ENCODE measurements at regions not wholly inside any gene's neighbourhood (a gene's known extent, or its start where the extent isn't known, plus 50 kb on each side); places are given as distances from the start of the nearest gene placed in this dataset.

DNA sequence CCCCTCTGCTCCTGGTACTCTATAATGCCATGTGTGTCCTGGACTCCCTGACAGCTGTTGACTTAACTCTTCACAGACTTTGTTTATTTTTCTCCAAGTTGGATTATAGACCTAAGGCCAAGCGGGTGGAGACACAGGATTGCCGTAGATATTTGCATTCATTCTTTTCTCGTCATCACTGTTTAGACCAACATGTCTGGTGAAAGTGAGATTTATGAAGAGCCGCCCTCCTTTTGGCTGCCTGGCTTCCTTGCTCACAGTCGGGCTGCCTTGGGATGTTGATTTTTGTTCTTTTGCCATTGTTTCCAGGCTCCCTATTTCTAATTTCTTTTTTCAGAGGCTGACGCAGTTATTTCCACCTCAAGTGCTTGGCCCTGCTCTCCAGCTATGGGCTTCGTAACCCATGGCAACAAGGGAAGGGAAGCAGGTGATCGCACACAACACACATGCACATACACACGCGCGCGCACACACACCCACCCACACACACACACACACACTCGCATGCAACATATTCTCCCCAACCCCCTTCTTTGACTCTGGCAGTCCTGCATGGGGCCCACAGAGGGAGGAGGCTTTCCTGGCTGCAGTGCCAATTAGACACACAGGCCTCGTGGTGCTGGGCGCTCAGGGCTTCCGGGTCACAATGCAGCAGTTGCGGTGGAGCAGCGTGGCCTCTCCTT lies 296.5 kb downstream of the MTX2 start:
- Histone ChIP-seq H3K27ac (ENCODE audit: low read length) (no peak overlapping the region), H3K36me3 (ENCODE audit: control insufficient read depth, insufficient read depth, low read length) (no peaks in the 10 kb centered on the region), H3K4me3 (ENCODE audit: low read length) (no peak overlapping the region), H3K4me1 (ENCODE audit: control insufficient read depth, insufficient read depth, low read length) (no peaks in the 10 kb centered on the region), H3K9me3 (ENCODE audit: control insufficient read depth, insufficient read depth, low read length) (no peaks in the 10 kb centered on the region), H3K27me3 (ENCODE audit: control insufficient read depth, insufficient read depth, low read length) (no peaks in the 10 kb centered on the region)
- intact Hi-C loops (cut with micrococcal nuclease), result no loop called here
- TF ChIP-seq, protein P1, sequence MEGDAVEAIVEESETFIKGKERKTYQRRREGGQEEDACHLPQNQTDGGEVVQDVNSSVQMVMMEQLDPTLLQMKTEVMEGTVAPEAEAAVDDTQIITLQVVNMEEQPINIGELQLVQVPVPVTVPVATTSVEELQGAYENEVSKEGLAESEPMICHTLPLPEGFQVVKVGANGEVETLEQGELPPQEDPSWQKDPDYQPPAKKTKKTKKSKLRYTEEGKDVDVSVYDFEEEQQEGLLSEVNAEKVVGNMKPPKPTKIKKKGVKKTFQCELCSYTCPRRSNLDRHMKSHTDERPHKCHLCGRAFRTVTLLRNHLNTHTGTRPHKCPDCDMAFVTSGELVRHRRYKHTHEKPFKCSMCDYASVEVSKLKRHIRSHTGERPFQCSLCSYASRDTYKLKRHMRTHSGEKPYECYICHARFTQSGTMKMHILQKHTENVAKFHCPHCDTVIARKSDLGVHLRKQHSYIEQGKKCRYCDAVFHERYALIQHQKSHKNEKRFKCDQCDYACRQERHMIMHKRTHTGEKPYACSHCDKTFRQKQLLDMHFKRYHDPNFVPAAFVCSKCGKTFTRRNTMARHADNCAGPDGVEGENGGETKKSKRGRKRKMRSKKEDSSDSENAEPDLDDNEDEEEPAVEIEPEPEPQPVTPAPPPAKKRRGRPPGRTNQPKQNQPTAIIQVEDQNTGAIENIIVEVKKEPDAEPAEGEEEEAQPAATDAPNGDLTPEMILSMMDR (IDR thresholded peaks at IDR 0.05), result no peak
- peaks cover 30 to 65% of the 10 kb centered on the region in 2 donors for H3K27me3 Mint-ChIP-seq (ENCODE audit: low read depth in 2 of 2)
- no peaks in the 10 kb centered on the region for H3K4me1 Mint-ChIP-seq
- no peak for DNase-seq
- ATAC-seq, result no peak
- no peak overlapping the region for H3K27ac Mint-ChIP-seq
- no peaks in the 10 kb centered on the region for H3K36me3 Mint-ChIP-seq
- no peak overlapping the region for H3K4me3 Mint-ChIP-seq
- no peaks in the 10 kb centered on the region for H3K9me3 Mint-ChIP-seq
- WGBS (ENCODE audit: insufficient coverage), result 74% methylated on average over 18 of the region's 18 CpGs

DNA sequence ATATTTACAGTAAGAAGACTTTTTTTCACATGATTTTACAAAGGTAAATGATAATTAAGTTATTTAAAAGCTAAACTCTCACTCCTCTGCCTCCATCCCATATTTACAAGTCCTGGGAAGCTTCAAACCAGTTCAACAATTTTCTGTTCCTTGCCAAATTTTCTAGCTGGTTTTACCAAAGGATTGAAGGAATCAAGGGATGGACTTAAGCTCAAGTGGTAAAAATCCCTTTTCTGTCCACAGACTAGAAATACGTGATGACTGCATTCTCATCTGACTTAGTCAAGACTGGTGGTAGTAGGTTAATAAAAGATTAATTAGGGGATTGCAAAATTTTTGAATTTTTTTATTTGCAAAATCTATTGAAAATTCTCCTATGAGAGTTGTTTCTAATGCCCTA lies 297.3 kb downstream of the MTX2 start:
- Histone ChIP-seq H3K4me3 (ENCODE audit: low read length) (no peak overlapping the region), H3K4me1 (ENCODE audit: control insufficient read depth, insufficient read depth, low read length) (no peaks in the 10 kb centered on the region), H3K36me3 (ENCODE audit: control insufficient read depth, insufficient read depth, low read length) (no peaks in the 10 kb centered on the region), H3K27me3 (ENCODE audit: control insufficient read depth, insufficient read depth, low read length) (no peaks in the 10 kb centered on the region), H3K27ac (ENCODE audit: low read length) (no peak overlapping the region), H3K9me3 (ENCODE audit: control insufficient read depth, insufficient read depth, low read length) (no peaks in the 10 kb centered on the region)
- H3K36me3 Mint-ChIP-seq, result no peaks in the 10 kb centered on the region
- no peak overlapping the region for H3K4me3 Mint-ChIP-seq
- intact Hi-C loops (cut with micrococcal nuclease), result no loop called here
- no peak overlapping the region for H3K27ac Mint-ChIP-seq
- DNase-seq, result no peak
- ATAC-seq, result no peak
- WGBS (ENCODE audit: insufficient coverage), result 100% methylated on average over 1 of the region's 1 CpG
- no peaks in the 10 kb centered on the region for H3K4me1 Mint-ChIP-seq
- no peaks in the 10 kb centered on the region for H3K9me3 Mint-ChIP-seq
- TF ChIP-seq, protein P1 (IDR thresholded peaks at IDR 0.05), result no peak
- H3K27me3 Mint-ChIP-seq (ENCODE audit: low read depth in 2 of 2), result peaks cover 26 to 58% of the 10 kb centered on the region in 2 donors

DNA sequence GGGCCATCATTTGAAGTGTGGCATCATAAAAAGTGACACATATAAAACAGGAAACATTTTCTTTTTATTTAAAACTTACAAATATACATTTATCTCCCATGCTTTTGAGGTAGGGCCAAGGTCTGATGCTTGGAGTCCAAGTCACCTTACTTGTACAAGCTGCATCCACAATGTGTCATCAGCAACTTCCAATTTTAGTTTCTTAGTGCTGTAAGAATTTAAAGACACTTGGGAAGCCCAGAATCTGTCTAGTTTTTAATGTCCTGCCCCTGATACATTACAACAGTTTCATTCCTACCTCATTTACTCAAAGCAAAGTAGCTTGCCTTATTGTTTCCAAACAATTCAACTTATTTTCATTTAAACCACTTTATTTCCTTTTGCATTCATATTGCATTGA lies 297.7 kb downstream of the MTX2 start:
- ATAC-seq (no peak), DNase-seq (no peak)
- TF ChIP-seq, protein P1 (IDR thresholded peaks at IDR 0.05), result no peak
- no peaks in the 10 kb centered on the region for H3K4me1 ChIP-seq (ENCODE audit: control insufficient read depth, insufficient read depth, low read length)
- no peak overlapping the region for H3K4me3 Mint-ChIP-seq
- no peaks in the 10 kb centered on the region for H3K27me3 ChIP-seq (ENCODE audit: control insufficient read depth, insufficient read depth, low read length)
- H3K4me1 Mint-ChIP-seq, result no peaks in the 10 kb centered on the region
- intact Hi-C loops (cut with micrococcal nuclease), result no loop called here
- H3K4me3 ChIP-seq (ENCODE audit: low read length), result no peak overlapping the region
- no peaks in the 10 kb centered on the region for H3K36me3 Mint-ChIP-seq
- H3K27ac ChIP-seq (ENCODE audit: low read length), result no peak overlapping the region
- peaks cover 23 to 56% of the 10 kb centered on the region in 2 donors for H3K27me3 Mint-ChIP-seq (ENCODE audit: low read depth in 2 of 2)
- H3K9me3 Mint-ChIP-seq, result no peaks in the 10 kb centered on the region
- no peak overlapping the region for H3K27ac Mint-ChIP-seq
- no peaks in the 10 kb centered on the region for H3K9me3 ChIP-seq (ENCODE audit: control insufficient read depth, insufficient read depth, low read length)
- no peaks in the 10 kb centered on the region for H3K36me3 ChIP-seq (ENCODE audit: control insufficient read depth, insufficient read depth, low read length)

DNA sequence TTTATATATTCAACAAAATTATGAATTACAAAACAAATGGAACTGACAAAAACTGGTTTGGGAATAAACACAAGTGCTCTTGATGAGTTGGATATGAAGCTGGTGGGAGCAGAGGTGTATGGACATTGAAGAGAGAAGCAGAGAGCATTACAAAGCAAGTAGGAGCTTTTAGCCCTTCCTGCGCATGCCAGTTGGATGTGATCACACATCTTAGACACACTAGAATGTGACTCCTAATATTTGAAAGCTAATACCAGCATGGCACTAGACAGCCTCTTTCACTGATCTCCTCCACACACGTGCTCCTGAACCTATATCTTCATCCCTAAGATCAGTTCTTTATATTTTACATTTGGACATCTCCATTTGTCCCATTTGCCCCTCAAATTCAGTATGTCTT lies 298.1 kb downstream of the MTX2 start:
- no peaks in the 10 kb centered on the region for H3K36me3 Mint-ChIP-seq
- Histone ChIP-seq H3K36me3 (ENCODE audit: control insufficient read depth, insufficient read depth, low read length) (no peaks in the 10 kb centered on the region), H3K4me3 (ENCODE audit: low read length) (no peak overlapping the region), H3K27ac (ENCODE audit: low read length) (no peak overlapping the region), H3K4me1 (ENCODE audit: control insufficient read depth, insufficient read depth, low read length) (no peaks in the 10 kb centered on the region), H3K27me3 (ENCODE audit: control insufficient read depth, insufficient read depth, low read length) (no peaks in the 10 kb centered on the region), H3K9me3 (ENCODE audit: control insufficient read depth, insufficient read depth, low read length) (no peaks in the 10 kb centered on the region)
- WGBS (ENCODE audit: insufficient coverage), result 76% methylated on average over 2 of the region's 2 CpGs
- DNase-seq, result no peak
- no peaks in the 10 kb centered on the region for H3K4me1 Mint-ChIP-seq
- H3K27me3 Mint-ChIP-seq (ENCODE audit: low read depth in 2 of 2), result peaks cover 25 to 56% of the 10 kb centered on the region in 2 donors
- TF ChIP-seq, protein P1 (IDR thresholded peaks at IDR 0.05), result no peak
- ATAC-seq, result no peak
- no peak overlapping the region for H3K27ac Mint-ChIP-seq
- intact Hi-C loops (cut with micrococcal nuclease), result no loop called here
- H3K9me3 Mint-ChIP-seq, result no peaks in the 10 kb centered on the region
- H3K4me3 Mint-ChIP-seq, result no peak overlapping the region

Data from natural killer cell (primary cell).